ENCODE measurements at regions not wholly inside any gene's neighbourhood (a gene's known extent, or its start where the extent isn't known, plus 50 kb on each side); places are given as distances from the start of the nearest gene placed in this dataset.

DNA sequence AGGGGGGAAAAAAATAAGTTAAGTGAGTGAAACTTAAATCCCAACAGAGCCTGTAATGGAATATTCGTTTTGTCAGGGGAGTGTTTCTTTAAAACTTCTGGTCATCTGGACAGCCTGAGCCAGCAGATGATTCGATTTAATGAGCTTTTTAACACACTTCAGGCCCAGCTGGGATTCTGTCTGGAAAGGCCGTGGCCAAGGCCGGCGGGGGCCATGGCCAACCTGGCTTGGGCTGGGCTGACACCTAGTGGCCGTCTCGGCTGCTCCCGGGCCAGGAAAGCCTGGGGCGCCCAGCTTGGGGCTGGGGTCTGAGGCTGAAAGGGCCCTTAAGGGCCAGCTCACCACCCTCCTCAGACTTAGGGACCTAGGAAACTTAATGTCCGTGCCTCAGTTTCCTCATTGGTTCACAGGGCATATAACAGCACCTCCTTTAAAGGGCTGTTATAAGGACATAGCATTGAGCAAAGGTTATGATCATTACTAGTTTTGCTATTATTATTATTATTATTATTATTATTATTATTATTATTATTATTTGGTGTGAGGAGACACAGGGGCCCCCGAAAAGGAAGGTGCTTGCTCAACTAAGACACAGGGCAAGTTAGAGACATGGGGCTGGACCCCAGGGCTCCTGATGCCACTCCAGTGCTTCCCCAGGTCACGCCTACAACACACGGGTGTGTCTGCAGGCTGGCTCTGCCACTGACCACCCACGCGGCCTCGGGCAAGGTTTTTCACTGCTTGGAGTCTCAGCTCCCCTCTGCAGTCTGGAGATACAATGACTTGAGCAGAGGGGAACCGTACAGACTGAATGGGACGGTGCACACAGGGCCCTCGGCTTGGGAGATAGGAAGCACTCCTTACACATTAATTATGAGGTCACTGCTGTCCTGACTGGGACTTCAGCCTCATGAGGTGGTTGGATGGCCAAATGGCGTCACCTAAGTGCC is 84.0 kb downstream of the SYNE3 start:
- TF ChIP-seq, protein P1, sequence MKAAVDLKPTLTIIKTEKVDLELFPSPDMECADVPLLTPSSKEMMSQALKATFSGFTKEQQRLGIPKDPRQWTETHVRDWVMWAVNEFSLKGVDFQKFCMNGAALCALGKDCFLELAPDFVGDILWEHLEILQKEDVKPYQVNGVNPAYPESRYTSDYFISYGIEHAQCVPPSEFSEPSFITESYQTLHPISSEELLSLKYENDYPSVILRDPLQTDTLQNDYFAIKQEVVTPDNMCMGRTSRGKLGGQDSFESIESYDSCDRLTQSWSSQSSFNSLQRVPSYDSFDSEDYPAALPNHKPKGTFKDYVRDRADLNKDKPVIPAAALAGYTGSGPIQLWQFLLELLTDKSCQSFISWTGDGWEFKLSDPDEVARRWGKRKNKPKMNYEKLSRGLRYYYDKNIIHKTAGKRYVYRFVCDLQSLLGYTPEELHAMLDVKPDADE (IDR thresholded peaks at IDR 0.05), result no peak
- TF ChIP-seq, protein P2, sequence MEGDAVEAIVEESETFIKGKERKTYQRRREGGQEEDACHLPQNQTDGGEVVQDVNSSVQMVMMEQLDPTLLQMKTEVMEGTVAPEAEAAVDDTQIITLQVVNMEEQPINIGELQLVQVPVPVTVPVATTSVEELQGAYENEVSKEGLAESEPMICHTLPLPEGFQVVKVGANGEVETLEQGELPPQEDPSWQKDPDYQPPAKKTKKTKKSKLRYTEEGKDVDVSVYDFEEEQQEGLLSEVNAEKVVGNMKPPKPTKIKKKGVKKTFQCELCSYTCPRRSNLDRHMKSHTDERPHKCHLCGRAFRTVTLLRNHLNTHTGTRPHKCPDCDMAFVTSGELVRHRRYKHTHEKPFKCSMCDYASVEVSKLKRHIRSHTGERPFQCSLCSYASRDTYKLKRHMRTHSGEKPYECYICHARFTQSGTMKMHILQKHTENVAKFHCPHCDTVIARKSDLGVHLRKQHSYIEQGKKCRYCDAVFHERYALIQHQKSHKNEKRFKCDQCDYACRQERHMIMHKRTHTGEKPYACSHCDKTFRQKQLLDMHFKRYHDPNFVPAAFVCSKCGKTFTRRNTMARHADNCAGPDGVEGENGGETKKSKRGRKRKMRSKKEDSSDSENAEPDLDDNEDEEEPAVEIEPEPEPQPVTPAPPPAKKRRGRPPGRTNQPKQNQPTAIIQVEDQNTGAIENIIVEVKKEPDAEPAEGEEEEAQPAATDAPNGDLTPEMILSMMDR (conservative IDR thresholded peaks at IDR 0.05; ENCODE audit: low read depth in 2 of 2), result peak; percentile 81 to 90
- TF ChIP-seq EZH2 (IDR thresholded peaks at IDR 0.05; ENCODE audit: low read depth, unreplicated experiment), result no peak
- no peaks in the 10 kb centered on the region for H3F3A ChIP-seq (replicated peaks; ENCODE audit: low read depth)
- no peaks in the 10 kb centered on the region for H4K20me1 ChIP-seq (replicated peaks; ENCODE audit: insufficient read depth)
- peaks cover 4% of the 10 kb centered on the region; the same call in 1 of the 3 replicates for H3K36me3 Mint-ChIP-seq (ENCODE audit: low read depth)
- H3K79me2 ChIP-seq (replicated peaks; ENCODE audit: insufficient read depth), result no peaks in the 10 kb centered on the region
- H3K27me3 Mint-ChIP-seq (ENCODE audit: insufficient read depth, low read depth, poor library complexity), result peaks cover 2% of the 10 kb centered on the region
- H3K4me3 Mint-ChIP-seq, result no peak overlapping the region
- H2AFZ ChIP-seq, result no peak overlapping the region
- no peak overlapping the region for H3K27ac Mint-ChIP-seq
- ATAC-seq, result peak; percentile 98
- H3K4me1 ChIP-seq (ENCODE audit: insufficient read depth), result no peaks in the 10 kb centered on the region
- no peak overlapping the region for H3K27ac ChIP-seq (ENCODE audit: low read depth)
- DNase-seq (ENCODE audit: low spot score), result peak; percentile 76
- no peak overlapping the region for H3K4me3 ChIP-seq
- H3K4me2 ChIP-seq, result no peak overlapping the region
- H3K9me2 ChIP-seq (ENCODE audit: insufficient read depth), result no peaks in the 10 kb centered on the region
- peaks cover 13% of the 10 kb centered on the region for H3K9me3 Mint-ChIP-seq
- no peaks in the 10 kb centered on the region for H3K4me1 Mint-ChIP-seq
- H3K36me3 ChIP-seq (ENCODE audit: insufficient read depth), result no peaks in the 10 kb centered on the region; the same call in 1 of the 2 replicates
- H3K27me3 ChIP-seq (ENCODE audit: insufficient read depth), result no peaks in the 10 kb centered on the region

DNA sequence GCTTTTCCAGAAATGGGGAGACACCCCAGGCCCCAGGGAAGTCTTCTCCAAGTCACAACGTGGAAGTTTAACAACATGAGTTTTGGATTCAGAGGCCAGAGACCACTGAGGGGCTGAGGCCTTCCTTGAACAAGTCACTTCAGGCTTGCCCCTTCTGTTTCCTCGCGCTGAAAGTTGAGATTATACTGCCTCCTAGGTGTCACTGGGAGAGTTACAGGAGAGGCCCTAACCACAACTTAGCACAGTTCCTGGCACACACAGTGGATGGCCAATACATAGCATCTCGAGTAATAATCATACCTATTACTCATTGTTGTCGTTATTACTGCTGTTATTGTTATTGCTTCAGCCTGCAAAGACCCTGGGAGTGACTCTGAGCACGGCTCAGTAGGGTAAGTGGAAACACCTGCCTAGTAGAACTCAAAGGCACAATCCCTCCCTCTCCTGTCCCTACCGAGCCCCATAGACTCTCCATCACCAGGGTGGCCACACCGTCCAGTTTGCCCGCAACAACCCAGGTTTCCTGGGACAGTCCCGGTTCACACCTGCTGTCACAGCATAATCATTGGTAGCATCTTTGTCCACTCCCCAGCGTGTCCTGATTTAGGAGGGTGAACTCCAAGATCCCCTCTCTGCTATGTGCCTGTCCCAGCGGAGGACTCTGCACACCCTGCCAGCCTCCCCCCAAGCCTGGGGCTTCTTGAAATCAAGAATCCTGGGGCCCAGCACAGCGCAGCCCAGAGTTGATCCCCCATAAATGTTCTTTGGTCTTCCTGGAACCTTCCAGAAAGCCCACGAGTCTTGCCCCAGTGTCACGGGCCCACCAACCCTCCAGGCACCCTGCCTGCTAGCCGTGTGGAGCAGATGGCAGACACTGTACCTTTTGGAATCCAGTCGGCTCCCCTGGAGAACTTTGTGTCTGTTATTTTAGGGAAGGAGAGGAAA is 85.0 kb downstream of the SYNE3 start:
- no peaks in the 10 kb centered on the region for H4K20me1 ChIP-seq (replicated peaks; ENCODE audit: insufficient read depth)
- no peak overlapping the region for H3K27ac ChIP-seq (ENCODE audit: low read depth)
- H2AFZ ChIP-seq, result no peak overlapping the region
- H3K4me1 ChIP-seq (ENCODE audit: insufficient read depth), result no peaks in the 10 kb centered on the region
- Mint-ChIP-seq H3K27ac (no peak overlapping the region), H3K36me3 (ENCODE audit: low read depth) (peaks cover 6% of the 10 kb centered on the region; the same call in 1 of the 3 replicates), H3K27me3 (ENCODE audit: insufficient read depth, low read depth, poor library complexity) (peaks cover 2% of the 10 kb centered on the region), H3K4me3 (no peak overlapping the region), H3K4me1 (no peaks in the 10 kb centered on the region), H3K9me3 (peaks cover 15% of the 10 kb centered on the region)
- no peak overlapping the region for H3K4me3 ChIP-seq
- no peaks in the 10 kb centered on the region for H3K9me2 ChIP-seq (ENCODE audit: insufficient read depth)
- H3K36me3 ChIP-seq (ENCODE audit: insufficient read depth), result no peaks in the 10 kb centered on the region; the same call in 1 of the 2 replicates
- DNase-seq (ENCODE audit: low spot score), result peak; percentile 77
- no peaks in the 10 kb centered on the region for H3K79me2 ChIP-seq (replicated peaks; ENCODE audit: insufficient read depth)
- H3F3A ChIP-seq (replicated peaks; ENCODE audit: low read depth), result no peaks in the 10 kb centered on the region
- H3K4me2 ChIP-seq, result no peak overlapping the region
- H3K27me3 ChIP-seq (ENCODE audit: insufficient read depth), result no peaks in the 10 kb centered on the region
- ATAC-seq, result peak; percentile 88
- TF ChIP-seq, protein P2 (conservative IDR thresholded peaks at IDR 0.05; ENCODE audit: low read depth in 2 of 2), result peak; percentile 73 to 85
- TF ChIP-seq JUNB (IDR thresholded peaks at IDR 0.05; ENCODE audit: unreplicated experiment), result no peak
